Activated CD4-positive, alpha-beta T cell treated with anti-CD3 and anti-CD28 coated beads, Interleukin-2, amount 50 U/mL, for 24 hours (primary cell): ENCODE measurements at regions not wholly inside any gene's neighbourhood (a gene's known extent, or its start where the extent isn't known, plus 50 kb on each side); places are given as distances from the start of the nearest gene placed in this dataset.
"Not testable (repeated sequence)": the region's sequence is repeated elsewhere in the genome, so short reads cannot be mapped to it uniquely, and the experiment has no call there.

Source experiments
- DNase-seq, 2 donors: peaks; one replicate each; pipeline ENCODE4 v3.0.0-alpha.2; 2020; ENCODE audit warnings: low read depth in 1 of 2, low spot score in 1 of 2

DNA sequence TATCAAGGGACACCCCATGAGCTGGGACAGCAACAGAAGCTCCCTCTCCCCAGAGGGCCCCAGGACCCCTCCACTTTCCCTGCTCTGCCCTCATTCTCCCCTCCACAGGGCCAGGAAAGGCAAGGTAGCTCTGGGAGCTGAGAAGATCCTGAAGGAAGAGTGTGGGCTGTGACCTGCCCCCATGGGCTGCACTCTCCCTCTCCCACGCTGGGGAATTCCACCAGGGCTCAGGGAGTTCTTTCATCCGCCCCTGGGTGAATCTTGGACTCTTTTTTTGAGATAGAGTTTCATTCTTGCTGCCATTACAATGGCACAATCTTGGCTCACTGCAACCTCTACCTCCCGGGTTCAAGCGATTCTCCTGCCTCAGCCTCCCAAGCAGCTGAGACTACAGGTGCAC is 73.8 kb downstream of the C9orf50 start:
- DNase-seq, result no peak

DNA sequence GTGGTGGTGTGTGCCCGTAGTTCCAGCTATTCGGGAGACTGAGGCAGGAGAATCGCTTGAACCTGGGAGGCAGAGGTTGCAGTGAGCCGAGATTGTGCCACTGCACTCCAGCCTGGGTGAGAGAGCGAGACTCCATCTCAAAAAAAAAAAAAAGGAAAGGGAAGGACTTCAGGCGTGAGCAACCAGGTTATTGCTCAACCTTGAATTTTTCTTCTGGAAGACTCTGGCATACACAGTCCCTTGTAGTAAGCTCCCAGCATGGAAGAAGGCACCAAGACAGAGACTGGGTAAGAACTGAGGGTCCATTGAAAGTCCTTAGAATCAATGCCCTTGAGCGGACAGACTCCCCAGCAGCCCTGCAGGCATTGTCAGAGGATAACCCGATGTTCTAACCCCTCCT is 75.0 kb downstream of the C9orf50 start:
- DNase-seq, result not testable (repeated sequence)

DNA sequence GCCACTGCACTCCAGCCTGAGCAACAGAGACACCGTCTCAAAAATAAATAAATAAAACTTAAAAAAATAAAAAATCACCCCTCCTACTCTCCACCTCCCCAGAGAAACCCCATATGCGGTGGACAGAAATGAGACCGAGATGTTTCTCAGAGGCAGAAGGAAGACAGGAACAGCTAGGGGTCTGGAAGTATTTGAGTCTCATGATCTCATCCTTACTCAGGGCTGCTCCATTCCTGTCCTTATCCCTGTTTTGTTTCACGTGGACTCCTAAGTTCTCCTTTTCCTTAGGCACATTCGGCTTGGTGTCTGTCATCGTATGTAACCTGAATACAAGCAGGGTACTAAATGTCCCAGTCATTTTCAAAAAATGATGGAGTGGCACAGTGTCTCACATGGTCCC is 76.1 kb downstream of the C9orf50 start:
- DNase-seq, result no peak

DNA sequence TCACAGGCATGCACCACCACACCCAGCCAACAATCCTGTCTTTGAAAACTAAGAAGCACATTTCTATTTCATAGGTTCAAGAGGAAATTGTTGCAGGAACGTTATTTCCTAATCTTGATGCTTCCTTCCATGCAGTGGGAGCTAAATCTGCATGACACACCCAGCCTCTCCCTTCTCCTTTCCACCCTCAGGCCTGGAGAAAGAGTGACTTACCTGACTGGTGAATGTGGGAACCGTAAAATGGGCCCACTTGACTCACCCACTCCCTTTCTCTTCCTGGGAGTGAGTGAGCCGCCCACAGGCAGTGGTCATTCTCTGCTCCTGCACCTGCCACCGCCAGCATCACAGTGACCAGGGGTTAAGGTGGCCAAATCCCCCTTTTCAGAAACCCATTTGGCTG is 78.2 kb downstream of the C9orf50 start:
- DNase-seq, result no peak

DNA sequence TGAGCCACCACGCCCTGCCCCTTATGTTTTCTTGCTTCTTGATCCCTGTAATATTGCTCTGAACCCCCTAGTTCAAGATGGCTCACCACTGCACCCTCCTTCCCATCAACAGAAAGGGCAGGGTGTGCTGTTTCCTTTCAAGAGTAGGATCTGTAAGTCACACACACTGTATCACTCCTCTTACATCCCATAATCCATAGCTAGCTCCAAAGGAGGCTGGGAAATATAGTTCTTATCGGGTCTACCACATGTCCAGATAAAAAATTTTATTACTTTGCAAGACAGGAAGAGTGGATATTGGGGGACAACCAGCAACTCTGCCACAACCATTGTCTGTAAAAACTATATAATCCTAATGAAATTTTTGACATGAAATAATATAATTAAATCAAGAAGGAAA is 79.6 kb downstream of the C9orf50 start:
- no peak for DNase-seq

DNA sequence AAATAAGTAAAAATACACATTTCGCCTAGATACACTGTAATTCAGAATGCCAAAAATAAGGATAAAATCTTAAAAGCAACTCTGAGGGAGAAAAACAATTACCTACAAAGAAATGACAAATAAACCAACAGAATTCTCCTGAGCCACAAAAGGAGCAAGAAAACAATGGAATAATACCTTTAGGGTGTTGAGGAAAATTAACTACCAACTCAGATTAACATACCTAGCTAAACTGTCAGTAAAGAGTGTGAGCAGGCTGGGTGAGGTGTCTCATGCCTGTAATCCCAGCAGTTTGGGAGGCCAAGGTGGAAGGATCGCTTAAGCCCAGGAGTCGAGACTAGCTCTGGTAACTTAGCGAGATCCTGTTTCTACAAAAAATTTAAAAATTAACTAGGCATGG is 81.5 kb downstream of the C9orf50 start:
- no peak for DNase-seq

DNA sequence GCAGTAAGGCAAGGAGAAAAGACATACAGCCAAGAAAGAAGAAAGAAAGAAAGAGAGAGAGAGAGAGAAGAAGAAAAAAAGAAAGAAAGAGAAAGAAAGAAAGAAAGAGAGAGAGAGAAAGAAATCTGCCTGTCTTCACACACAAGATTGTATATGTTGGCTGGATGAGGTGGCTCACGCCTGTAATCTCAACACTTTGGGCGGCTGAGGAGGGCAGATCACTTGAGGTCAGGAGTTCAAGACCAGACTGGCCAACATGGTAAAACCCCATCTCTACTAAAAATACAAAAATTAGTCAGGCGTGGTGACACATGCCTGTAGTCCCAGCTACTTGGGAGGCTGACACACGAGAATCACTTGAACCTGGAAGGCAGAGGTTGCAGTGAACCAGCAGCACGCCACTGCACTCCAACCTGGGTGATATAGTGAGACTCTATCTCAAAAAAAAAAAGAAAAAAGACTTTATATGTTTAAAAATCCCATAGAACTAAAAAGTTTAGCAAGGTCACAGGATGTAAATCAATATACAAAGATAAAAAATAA is 89.0 kb downstream of the C9orf50 start:
- DNase-seq, result not testable (repeated sequence)

DNA sequence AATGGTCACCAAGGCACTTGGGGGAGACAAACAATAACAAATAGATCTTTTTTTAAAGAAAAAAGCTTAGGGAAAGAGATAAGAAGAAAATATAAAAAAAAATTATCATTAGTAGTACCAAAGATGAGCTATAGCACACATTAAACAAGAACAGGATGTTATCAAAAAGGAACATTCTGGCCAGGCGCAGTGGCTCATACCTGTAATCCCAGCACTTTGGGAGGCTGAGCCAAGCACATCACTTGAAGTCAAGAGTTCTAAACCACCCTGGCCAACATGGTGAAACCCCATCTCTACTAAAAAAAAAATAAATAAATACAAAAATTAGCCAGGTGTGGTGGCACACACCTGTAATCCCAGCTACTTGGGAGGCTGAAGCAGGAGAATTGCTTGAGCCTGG is 92.9 kb downstream of the C9orf50 start:
- DNase-seq, result not testable (repeated sequence)

DNA sequence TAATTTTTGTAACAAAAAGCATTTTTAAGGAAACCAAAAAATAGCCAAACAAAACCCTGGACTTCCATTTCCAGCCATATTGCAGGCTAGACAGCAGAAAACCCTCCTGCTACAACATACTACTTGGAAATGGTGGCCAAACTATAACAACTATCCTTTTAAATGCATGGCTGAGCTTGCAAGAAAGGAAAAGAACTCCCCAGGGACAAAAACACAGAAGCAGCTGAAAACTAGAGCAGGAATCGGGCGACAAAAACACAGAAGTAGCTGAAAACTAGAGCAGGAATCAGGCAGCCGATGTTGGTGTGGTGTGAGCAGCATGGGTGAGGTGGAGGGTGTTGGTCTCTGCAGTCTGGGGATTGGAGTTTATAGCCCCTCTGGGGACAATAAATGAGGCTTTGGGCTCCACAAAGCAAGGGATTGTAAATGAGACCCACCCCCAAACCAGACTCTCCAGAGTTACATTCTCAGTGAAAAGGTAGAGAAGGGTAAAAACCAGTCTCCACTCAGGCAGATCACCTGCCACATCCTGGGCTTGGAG is 95.2 kb downstream of the C9orf50 start:
- no peak for DNase-seq

DNA sequence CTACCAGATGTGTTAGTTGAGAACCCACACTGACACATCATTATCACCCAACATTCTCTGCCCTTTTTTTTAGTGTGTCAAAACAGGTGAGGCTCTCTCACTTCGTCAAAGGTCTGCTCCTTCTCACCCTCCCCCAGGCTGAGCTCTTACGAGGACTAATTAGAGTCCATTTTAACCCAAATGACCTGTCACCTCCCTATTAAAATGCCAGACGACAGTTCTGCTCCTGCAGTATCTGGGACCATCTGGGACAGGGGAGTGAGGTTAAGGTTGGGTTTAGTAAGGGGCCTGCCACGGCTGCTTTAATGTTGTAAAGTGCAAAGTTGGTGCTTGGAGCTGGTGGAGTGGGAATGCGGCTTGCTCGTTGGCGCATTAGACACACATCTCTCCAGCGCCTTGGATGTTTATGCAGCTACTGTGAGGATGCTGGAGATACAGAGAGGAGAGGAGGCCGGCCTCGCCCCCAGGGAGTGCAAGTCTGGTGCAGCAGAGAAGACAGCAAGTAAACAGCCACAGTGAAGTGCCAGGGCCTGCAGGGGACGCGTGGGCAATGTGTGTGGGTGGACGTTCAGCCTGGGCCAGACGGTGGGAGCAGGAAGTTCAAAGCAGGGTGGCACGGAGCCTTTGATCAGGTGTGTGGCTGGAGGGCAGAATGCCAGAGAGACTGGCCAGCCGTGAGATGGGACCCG is 96.2 kb downstream of the C9orf50 start:
- no peak for DNase-seq

DNA sequence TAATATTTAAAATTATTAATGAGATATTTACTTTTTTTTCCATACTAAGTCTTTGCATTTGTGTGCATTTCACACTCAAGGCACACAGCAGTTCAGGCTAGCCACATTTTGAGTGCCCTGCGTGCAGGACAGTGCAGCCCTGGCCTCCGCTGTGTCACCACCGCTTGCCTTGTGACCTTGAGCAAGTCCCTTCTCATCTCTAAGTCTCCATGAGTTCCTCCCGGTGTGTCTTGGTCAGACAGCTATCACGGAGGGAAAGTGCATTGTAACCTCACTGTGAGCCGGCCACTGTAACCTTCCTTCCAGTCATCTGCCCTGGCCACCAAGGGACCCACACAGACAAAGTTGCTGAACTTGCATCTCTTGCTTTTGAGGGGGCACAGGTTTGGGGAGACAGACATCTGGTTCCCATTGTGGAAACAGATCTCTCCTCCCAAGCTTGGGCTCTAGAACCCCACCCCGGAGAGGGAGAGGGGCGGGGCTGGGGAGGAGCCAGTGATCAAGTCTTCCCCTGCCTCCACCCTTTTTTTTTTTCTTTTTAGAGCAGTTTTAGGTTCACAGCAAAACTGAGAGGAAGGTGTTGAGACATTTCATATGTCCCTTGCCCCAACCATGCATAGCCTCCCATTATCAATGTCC is 96.8 kb downstream of the C9orf50 start:
- no peak for DNase-seq

DNA sequence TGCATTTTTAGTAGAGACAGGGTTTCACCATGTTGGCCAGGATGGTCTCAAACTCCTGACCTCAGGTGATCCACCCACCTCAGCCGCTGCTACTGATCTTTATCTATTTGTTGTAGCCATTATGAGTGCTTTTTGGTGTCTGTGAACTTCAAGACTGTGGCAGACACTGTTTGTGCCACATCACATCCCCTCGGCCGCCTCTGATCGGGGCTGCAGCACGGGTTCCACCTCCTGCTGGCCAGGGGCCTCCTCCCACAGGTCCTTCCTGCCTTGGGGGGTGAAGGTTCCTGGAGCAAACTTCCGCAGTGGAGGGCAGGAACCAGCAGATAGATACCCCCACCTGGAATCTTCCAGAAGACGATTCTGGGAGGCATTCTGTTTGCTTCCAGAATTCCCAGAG is 98.5 kb downstream of the C9orf50 start:
- no peak for DNase-seq

DNA sequence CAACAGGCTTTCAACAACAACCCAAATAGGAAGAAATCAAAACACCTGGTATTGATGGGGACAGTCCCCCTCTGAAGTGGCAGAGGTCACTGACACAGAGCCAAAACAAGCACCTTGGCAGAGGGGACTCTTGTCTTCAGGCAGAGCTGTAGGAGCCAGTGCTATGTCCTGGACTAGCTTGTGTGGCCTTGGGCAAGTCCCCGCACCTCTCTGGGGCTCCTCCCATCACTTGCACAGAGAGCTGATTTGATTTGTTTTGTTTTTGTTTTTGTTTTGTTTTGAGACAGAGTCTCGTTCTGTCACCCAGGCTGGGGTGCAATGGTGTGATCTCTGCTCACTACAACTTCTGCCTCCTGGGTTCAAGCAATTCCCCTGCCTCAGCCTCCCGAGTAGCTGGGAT is 100.8 kb downstream of the C9orf50 start:
- no peak for DNase-seq

DNA sequence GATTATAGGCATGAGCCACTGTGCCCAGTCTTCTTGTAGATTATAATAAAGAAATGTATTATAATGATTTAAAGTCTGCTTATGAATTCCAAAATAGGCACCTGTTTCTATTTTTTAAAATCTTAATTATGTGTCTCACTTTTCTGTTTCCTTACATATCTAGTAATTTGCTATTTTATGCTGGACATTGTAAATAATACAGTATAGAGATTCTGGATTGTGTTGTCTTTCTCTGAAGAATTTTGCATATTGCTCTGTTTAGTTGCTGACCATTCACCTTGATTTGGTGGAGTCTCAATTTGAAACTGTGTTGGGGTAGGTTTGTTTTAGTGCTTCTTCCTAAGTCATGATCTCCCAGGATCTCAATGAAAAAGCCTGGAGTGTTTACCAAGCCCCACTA is 102.8 kb downstream of the C9orf50 start:
- no peak for DNase-seq

DNA sequence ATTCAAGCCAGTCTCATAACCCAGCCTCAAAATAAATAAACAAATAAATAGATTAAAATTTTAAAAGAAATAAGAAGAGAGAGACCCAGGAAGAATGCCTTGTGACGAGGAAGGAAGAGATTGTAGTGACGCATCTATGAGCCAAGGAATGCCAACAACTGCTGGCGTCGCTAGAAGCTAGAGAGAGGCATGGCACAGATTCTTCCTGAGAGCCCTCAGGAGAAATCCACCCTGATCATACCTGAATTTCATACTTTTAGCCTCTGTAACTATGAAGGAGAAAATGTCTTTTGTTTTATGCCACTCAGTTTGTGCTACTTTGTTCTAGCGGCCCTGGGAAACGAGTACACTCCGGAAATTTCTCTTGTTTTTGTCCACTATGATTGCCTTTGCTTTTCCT is 103.9 kb downstream of the C9orf50 start:
- no peak for DNase-seq

DNA sequence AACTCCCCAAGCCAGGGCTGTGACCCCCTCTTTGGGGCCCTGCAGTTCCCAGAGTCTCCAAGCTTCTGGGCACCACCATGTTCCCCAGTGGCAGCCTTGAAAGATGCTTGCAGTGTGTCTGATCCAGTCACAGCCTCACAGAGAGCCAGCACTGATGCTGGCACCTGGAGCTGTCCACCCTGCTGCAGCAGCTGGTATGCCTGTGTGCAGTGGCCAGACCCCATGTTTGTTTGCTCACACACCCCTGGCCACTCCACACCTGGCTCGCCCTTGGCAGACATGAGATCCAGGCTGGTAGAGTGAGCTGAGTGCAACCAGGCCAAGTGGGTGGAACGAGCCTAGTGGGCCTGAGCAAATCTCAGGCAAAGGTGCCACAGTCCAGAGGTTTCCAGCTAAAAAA is 106.0 kb downstream of the C9orf50 start:
- no peak for DNase-seq

DNA sequence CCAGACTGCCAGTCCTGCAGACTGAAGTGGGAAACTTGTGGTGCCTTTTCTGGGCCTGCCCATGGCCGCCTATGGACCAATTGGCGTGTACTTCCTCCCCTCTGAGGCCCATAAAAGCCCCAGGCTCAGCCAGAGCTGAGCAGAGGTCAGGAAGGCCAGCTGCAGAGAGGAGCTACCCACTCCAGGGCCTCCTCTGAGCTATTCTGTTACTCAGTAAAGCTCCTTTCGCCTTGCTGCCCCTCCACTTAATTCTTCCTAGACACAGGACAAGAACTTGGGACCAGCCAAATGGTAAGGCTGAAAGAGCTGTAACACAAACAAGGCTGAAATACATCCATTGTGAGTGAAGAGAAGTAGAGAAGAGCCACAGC is 106.4 kb downstream of the C9orf50 start:
- DNase-seq, result no peak

DNA sequence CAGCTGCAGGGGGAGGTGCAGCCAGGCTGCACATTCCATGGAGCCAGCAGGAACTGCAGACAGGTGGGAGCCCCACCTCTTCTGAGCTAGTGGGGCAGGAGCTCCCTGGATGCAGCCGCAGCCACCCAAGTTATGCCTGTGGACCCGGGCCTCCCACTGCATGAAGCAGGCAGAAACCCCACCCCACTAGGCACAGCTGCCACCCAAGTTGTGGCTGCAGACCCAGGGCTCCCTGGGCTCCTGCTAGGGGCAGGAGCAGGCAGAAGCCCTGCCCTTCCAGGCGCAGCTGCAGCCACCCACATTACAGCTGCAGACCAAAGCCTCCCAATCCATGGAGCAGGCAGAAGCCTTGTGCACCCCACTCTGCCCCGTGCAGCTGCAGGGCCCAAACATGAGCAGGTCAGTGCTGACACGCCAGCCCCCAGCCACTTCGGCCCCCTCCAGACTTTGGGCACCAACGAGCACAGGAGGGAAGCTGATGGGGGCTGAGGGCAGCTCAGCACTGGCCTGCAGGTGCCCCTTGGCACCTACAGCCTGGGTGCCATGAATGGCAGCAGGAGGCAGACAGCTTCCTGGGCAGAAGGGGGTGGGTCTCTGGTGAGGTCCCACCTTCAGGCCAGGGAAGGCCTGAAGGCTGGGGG is 106.9 kb downstream of the C9orf50 start:
- no peak for DNase-seq

DNA sequence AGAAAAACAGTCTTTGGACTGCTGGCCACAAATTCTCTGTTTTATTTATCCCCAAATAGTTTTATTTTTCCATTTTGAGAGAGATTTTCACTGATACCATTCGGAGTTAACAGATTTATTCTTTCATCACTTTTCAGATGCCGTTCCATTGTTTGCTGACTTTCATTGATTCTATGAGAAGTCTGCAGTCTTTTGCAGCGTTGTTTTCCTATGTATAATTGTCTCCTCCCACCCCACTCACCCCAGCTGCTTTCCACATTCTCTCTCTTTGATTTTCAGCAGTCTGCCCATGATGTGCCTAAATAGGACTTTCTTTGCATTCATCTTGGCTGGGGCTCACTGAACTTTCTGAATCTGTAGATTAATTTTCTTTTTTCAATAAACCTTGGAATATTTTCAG is 107.6 kb downstream of the C9orf50 start:
- DNase-seq, result no peak

DNA sequence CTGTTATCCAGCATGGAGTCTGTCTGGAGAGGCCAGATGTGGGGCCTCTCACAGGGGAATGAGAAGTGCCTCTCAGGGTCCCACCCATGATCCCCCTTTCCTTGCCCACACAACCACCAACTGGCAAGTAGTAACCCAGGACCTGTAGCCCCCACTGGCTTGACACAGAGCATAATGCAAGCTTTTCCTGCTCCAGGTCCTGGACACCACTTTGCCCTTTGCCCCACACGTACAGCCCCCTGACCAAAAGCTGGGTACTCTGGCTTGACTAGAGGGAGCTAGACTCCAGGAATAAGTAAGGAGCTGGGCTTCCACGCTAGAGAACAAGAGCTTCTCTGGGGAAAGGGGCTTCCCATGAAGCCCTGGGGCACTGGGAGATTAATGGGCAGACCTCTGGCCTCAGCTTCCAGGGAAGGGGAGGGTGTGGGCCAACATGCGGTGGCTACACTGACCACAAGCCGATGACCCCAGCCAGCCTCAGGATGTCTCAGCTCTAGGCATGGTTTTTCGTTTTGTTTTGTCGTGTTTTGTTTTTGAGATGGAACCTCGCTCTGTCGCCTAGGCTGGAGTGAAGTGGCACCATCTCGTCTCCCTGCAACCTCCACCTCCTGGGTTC is 109.5 kb downstream of the C9orf50 start:
- no peak for DNase-seq

DNA sequence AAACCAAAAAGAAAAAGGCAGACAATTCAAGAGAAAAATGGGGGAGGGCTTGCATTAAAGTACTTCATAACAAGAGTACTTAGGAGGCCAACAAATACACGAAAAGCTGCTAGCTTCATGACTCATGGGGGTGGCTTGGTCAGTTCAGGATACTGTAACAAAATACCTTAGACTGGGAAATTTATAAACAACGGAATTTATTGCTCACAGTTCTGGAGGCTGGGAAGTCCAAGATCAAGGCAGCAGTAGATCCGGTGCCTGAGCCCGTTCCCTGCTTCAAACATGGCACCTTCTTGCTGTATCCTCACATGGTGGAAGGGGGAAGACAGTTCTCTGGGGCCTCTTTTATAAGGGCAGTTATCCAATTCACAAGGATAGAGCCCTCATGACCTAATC is 111.4 kb downstream of the C9orf50 start:
- no peak for DNase-seq

DNA sequence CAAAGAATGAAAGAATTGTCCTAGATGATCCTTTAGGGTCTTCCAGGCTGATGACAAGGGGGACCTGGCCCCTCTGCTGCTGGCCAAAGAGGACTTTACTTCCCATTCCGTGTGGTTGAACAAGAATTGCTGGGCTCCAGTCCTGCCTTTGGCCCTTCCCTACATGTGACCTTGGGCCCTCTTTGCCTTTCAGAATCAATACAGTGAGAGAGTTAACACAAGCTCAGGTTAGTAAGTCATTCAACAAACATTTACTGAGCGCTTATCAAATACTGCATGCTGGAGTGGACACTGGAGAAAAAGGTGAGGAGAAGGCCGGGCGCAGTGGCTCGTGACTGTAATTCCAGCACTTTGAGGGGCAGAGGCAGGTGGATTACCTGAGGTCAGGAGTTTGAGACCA is 113.1 kb downstream of the C9orf50 start:
- no peak for DNase-seq
